Loucy (cell line): ENCODE measurements at regions not wholly inside any gene's neighbourhood (a gene's known extent, or its start where the extent isn't known, plus 50 kb on each side); places are given as distances from the start of the nearest gene placed in this dataset.

Experiments
- H2AFZ ChIP-seq: fragments of 200-600 bp; sonication (generic); 2 replicates; pipeline ENCODE4 v1.6.0; 2016; ENCODE audit warnings: antibody characterized with exemption, mild to moderate bottlenecking, low read length, moderate library complexity
- H3F3A ChIP-seq: fragments of 200-600 bp; 2 replicates; pipeline ENCODE4 v1.6.0; 2016; ENCODE audit warnings: antibody characterized with exemption, low read depth, mild to moderate bottlenecking
- H3K27me3 ChIP-seq: fragments of 200-600 bp; sonication (generic); 2 replicates; pipeline ENCODE4 v1.6.1; 2014; ENCODE audit warnings: low read length, mild to moderate bottlenecking; ENCODE audit not compliant: insufficient read depth, poor library complexity, severe bottlenecking
- H3K36me3 ChIP-seq: fragments of 200-600 bp; sonication (generic); 2 replicates; pipeline ENCODE4 v1.6.1; 2016; ENCODE audit warnings: low read length; ENCODE audit not compliant: insufficient read depth
- H3K4me1 ChIP-seq: fragments of 200-600 bp; sonication (generic); 2 replicates; pipeline ENCODE4 v1.5.1; 2014; ENCODE audit warnings: low read length, mild to moderate bottlenecking; ENCODE audit not compliant: insufficient read depth, poor library complexity, severe bottlenecking
- H3K4me2 ChIP-seq: fragments of 200-600 bp; sonication (generic); 2 replicates; pipeline ENCODE4 v1.6.0; 2014; ENCODE audit warnings: antibody characterized with exemption, low read length, low read depth, mild to moderate bottlenecking; ENCODE audit not compliant: poor library complexity, severe bottlenecking
- H3K4me3 ChIP-seq: fragments of 200-600 bp; sonication (generic); 2 replicates; pipeline ENCODE4 v1.5.1; 2014; ENCODE audit warnings: low read length, mild to moderate bottlenecking, mixed read lengths; ENCODE audit not compliant: poor library complexity, severe bottlenecking
- H3K79me2 ChIP-seq: fragments of 200-600 bp; sonication (generic); 2 replicates; pipeline ENCODE4 v1.6.1; 2014; ENCODE audit warnings: low read length; ENCODE audit not compliant: insufficient read depth
- H3K9ac ChIP-seq: fragments of 200-600 bp; sonication (generic); 2 replicates; pipeline ENCODE4 v1.6.0; 2014; ENCODE audit warnings: mild to moderate bottlenecking, low read depth, low read length, moderate library complexity; ENCODE audit not compliant: poor library complexity, severe bottlenecking
- H3K9me2 ChIP-seq: fragments of 200-600 bp; sonication (generic); replicated peaks from 2 replicates; pipeline ENCODE4 v1.6.1; 2016; ENCODE audit warnings: low read depth, low read length, mixed read lengths
- H3K9me3 ChIP-seq: fragments of 200-600 bp; sonication (generic); 2 replicates; pipeline ENCODE4 v1.6.1; 2014; ENCODE audit warnings: mild to moderate bottlenecking, antibody characterized with exemption, low read length, low read depth; ENCODE audit not compliant: insufficient read depth
- H4K20me1 ChIP-seq: fragments of 200-600 bp; sonication (generic); 2 replicates; pipeline ENCODE4 v1.6.0; 2014; ENCODE audit warnings: antibody characterized with exemption, low read length, mild to moderate bottlenecking; ENCODE audit not compliant: insufficient read depth, poor library complexity, severe bottlenecking
- EZH2phosphoT487 ChIP-seq: fragments of 200-600 bp; IDR thresholded peaks from 2 replicates; pipeline ENCODE4 v1.6.1; 2018; ENCODE audit warnings: antibody characterized with exemption, mild to moderate bottlenecking, moderate library complexity, borderline replicate concordance
- TF ChIP-seq, protein P1 (sequence below): fragments of 200-600 bp; sonication (generic); conservative IDR thresholded peaks from 2 replicates; pipeline ENCODE4 v1.5.1; 2014; ENCODE audit warnings: mild to moderate bottlenecking, antibody characterized with exemption, low read length

DNA sequence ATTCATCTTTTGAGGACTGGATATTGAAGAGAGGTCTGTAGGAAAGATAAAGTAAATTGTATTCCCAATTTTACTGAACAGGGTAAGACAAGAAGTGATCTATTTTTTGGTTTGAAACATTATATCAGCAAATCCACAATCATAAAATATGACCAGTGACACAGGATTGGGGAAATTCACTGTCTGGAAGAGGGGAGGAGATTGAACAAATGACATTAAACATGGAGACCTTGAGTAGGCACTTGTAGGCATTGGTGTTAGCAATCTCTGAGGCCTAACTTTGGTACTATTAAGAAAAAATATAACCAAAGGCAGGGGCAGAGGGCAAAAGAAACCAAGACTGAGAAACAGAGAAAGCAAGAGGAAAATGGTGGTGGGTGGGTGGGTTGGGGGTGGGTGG is 132.6 kb upstream of the TMEM161B start:
- Histone ChIP-seq H3K4me1 (peaks cover 27% of the 10 kb centered on the region), H3K9ac (no peak overlapping the region), H3K79me2 (no peaks in the 10 kb centered on the region), H3K4me2 (no peak overlapping the region), H3F3A (no peaks in the 10 kb centered on the region), H3K27me3 (no peaks in the 10 kb centered on the region), H2AFZ (no peak overlapping the region), H3K4me3 (no peak overlapping the region), H3K36me3 (no peaks in the 10 kb centered on the region), H4K20me1 (no peaks in the 10 kb centered on the region), H3K9me3 (no peaks in the 10 kb centered on the region), H3K9me2 (no peaks in the 10 kb centered on the region)
- TF ChIP-seq EZH2phosphoT487, result no peak
- TF ChIP-seq, protein P1, sequence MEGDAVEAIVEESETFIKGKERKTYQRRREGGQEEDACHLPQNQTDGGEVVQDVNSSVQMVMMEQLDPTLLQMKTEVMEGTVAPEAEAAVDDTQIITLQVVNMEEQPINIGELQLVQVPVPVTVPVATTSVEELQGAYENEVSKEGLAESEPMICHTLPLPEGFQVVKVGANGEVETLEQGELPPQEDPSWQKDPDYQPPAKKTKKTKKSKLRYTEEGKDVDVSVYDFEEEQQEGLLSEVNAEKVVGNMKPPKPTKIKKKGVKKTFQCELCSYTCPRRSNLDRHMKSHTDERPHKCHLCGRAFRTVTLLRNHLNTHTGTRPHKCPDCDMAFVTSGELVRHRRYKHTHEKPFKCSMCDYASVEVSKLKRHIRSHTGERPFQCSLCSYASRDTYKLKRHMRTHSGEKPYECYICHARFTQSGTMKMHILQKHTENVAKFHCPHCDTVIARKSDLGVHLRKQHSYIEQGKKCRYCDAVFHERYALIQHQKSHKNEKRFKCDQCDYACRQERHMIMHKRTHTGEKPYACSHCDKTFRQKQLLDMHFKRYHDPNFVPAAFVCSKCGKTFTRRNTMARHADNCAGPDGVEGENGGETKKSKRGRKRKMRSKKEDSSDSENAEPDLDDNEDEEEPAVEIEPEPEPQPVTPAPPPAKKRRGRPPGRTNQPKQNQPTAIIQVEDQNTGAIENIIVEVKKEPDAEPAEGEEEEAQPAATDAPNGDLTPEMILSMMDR, result no peak

DNA sequence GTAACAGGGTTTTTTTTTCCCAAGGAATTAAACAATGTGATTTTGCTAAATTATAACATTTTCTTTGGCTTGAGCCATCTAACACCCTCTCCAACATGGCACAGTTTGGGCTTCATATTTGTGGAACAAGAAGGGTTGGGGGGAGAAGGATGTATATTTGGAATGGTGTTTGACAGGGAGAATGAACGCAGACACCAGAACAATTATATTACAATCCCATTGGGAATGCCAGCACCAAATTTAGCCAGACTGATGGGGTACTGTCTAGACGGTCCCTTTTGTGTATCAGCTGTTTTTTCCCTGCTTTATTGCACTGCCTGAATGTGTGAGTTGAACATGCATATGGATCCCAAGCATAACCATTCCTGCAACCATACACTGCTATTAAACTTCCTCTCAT is 130.9 kb upstream of the TMEM161B start:
- no peak overlapping the region for H3K4me3 ChIP-seq
- H3K36me3 ChIP-seq, result no peaks in the 10 kb centered on the region
- H3K9me2 ChIP-seq, result no peaks in the 10 kb centered on the region
- no peak for TF ChIP-seq EZH2phosphoT487
- TF ChIP-seq, protein P1, result no peak
- H3K9me3 ChIP-seq, result no peaks in the 10 kb centered on the region
- H3K79me2 ChIP-seq, result no peaks in the 10 kb centered on the region
- no peaks in the 10 kb centered on the region for H3F3A ChIP-seq
- no peak overlapping the region for H3K9ac ChIP-seq
- H3K27me3 ChIP-seq, result no peaks in the 10 kb centered on the region
- H3K4me2 ChIP-seq, result no peak overlapping the region
- H2AFZ ChIP-seq, result no peak overlapping the region
- H3K4me1 ChIP-seq, result peaks cover 27% of the 10 kb centered on the region
- no peaks in the 10 kb centered on the region for H4K20me1 ChIP-seq

DNA sequence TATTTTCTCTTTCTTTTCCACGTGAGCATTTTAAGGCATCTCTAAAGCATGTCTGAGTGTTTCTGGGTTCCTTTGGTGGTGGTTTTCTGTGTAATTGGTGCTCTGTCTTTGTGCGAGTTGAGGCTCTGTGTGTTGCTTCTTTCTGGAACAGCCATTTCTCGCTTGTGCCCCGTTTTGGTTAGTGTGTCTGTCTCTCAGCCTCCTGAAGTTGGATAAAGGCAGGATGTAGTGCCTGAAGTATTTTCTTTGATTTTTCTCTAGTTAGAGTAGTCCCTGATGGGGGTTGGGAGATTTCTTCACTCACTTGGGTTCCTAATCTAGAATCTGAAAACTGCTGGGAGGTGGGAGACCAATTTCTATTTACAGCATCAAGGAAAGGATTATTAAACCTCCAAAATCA is 129.7 kb upstream of the TMEM161B start:
- TF ChIP-seq, protein P1, result no peak
- no peak for TF ChIP-seq EZH2phosphoT487
- no peaks in the 10 kb centered on the region for H3K9me2 ChIP-seq
- peaks cover 23% of the 10 kb centered on the region for H3K4me1 ChIP-seq
- H4K20me1 ChIP-seq, result no peaks in the 10 kb centered on the region
- no peaks in the 10 kb centered on the region for H3K36me3 ChIP-seq
- H3K4me2 ChIP-seq, result peak overlapping the region; percentile 32
- no peaks in the 10 kb centered on the region for H3K9me3 ChIP-seq
- H2AFZ ChIP-seq, result peak overlapping the region; percentile 96
- H3K4me3 ChIP-seq, result no peak overlapping the region
- no peaks in the 10 kb centered on the region for H3K27me3 ChIP-seq
- no peaks in the 10 kb centered on the region for H3K79me2 ChIP-seq
- H3K9ac ChIP-seq, result peak overlapping the region; percentile 36
- no peaks in the 10 kb centered on the region for H3F3A ChIP-seq
